ENCODE measurements at regions not wholly inside any gene's neighbourhood (a gene's known extent, or its start where the extent isn't known, plus 50 kb on each side); places are given as distances from the start of the nearest gene placed in this dataset.

- DNase-seq (ENCODE audit: low read depth) = no peak
Observed at GRCh38 chr1:5750186-5751162, 241.8 kb downstream of the NPHP4 start.

DNA sequence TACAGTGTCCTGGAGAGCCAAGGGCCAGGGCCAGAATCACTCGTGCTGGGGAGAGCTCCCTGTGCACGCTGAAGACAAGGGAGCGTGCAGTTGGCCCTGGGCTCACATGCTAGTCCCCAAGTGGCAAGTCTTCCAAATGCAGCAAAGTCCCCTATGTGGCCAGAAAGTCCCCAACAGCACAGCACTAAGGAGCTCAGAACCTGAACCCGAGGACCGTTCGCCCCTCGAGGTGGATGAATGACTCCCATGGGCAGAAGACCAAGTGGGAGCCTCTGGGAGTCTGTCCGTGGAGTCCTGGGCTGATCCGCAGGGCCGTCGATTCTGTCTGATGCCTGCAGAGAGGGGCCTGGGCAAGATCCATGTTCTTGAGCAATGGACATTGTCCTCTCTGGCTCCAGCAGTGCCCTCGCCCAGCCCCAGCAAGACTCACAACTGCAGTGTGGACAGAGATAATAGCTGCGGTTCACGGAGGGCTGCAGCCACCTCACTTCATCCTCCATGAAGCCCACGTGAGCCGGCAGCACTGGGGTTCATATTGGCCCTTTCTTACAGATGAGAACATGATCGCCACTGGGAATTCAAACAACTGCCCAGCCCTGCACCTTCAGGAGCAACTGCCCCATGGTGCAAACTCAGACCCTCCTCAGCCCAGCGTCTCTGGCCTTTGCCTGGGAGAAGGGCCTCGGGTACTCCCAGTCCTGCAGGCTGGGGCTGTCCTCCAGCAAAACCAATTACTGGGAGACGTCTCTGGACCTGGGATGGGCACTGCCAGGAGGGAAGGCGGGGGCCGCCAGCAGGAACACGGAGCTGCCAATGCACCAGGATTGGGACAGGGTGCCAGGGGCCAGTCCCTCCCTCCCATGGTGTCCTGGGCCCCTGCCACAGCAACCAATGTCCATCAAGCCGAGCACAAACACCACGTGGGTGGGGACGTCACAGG lies 243.7 kb downstream of the NPHP4 start:
- no peak for DNase-seq (ENCODE audit: low read depth)

DNA sequence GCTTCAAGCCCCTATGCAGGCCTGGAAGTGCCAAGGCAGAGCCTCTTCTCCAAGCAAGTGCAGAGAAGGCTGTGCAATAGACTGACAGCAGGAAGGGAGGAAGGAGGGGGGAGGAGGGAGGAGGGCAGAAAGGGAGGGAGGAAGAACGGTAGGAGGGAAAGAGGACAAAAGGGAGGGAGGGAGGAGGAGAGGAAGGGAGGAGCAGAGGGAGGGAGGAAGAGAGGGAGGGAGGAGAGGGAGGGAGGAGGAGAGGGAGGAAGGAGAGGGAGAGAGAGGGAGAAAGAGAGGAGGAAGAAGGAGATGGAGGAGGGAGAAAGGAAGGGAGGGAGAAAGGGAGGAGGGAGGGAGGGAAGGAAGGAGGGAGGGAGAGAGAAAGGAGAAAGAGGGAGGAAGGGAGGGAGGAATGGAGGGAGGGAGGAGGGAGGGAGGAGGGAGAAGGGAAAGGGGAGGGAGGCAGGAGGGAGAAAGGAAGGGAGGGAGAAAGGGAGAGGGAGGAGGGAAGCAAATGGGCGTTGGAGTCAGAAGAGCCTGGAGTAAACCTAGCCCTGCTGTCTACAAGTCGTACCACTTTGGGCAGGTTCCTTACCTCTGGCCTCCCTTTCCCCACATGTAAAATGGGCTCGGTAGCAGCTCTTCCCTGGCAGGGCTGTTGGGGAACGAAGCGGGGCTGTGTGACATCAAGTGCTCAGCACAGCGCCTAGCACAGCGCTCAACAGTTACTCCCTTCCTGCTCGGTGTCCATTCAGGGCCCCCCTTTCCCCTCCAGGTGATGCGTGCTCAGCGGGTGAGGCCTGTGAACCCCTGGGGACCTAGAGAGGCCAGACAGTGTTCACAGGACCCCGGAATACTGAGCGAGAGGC lies 244.6 kb downstream of the NPHP4 start:
- DNase-seq (ENCODE audit: low read depth) = no peak

DNA sequence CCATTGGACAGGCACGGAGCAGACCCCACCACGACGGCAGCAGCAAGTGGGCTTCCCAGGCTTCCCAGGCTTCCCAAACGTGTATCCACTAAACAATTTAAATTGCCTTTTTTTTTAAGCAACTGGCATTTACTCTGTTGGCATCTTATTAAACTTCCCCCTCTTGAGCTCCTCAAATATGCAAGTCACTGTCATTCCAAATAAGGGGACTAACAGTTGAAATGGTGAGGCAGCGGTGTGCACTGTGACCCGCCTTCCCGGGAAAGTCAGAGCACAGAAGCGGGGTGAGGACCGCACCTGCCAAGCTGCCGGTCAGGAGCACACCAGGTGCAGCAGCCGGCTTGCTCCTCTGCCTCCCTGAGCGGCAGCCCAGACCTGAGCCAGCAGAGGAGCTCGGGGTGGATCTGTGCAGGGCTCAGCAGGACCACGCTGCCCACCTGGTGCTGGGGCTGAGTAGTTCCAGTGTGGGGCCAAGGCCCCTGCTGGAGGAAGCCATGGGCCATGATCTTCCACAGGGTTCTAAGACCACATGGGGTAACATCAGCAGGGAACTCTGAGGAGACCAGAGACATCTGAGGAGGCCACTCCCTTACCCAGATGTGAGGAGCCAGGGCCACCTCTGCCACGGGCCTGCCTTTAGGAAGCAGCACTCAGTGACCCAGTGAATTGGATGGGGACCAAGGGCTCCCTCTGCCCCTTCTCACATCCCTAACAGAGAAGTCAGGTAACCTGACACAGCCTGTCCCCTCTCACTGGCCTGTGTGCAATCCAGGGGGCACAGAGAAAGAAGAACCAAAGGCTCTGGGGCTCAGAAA lies 245.4 kb downstream of the NPHP4 start:
- no peak for DNase-seq (ENCODE audit: low read depth)

- peak; percentile 4 for DNase-seq (ENCODE audit: low read depth)
Observed at GRCh38 chr1:5745800-5746610, 246.2 kb downstream of the NPHP4 start.

DNA sequence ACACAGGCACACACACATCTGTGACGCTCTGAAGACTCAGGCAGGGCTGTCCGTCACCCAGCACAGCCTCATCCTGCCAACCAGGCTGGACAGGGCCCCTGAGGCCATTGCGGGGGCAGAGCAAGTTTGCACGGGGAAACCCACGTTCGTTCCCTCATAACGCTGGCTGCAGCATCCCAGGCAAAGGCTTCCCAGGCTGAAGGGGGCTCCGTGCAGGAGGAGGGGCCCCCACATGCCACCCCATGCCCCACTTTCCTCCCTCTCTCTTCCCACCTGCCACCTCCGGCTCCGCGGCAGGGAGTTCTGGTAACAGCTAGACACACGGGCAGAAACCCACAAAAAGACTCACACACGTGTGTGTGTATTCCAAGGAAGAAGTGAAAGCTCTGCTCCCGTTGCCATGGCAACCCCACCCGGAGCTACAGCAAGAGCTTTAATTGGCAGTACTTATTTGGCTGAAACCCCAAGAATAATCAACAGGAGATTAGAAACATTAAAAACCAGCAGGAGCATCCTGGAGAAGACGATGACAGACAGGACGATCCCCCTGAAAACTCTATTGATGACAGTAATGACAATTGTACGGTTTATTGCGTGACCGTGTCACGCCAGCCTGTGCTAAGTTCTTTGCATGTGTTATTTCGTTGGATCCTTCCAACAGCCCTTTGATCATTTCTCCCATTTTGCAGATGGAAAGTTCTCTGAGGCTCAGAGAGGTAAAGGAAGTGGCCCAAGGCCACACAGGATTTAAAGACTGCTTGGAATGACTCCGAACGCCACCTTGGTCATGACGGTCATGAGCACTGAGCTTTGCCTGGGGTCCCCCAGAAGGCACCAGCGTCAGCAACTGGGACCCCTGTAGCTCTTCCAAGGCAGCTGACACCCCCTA lies 247.1 kb downstream of the NPHP4 start:
- DNase-seq (ENCODE audit: low read depth) = no peak

- no peak for DNase-seq (ENCODE audit: low read depth)
Observed at GRCh38 chr1:5744341-5744740, 247.9 kb downstream of the NPHP4 start.

- DNase-seq (ENCODE audit: low read depth) = no peak
Observed at GRCh38 chr1:5743435-5744095, 248.7 kb downstream of the NPHP4 start.

DNA sequence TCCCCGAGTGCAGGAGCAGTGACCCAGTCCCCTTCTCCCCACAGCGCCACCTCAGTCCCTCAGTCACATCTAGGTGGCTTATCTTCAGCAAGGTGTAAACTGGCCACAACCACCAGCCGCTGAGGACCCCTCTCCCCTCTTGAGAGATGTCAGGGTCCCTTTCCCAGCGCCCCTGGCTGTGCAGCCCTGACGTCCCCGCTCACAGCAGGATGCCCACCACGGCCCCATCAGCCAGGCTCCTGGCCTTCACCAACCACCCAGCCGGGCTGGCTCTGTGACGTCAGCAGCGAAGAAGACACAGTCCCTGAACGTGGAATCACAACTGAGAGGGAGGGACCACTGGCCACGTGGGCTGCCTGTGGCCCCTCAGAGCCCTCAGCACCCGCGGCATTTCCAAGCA lies 249.4 kb downstream of the NPHP4 start:
- DNase-seq (ENCODE audit: low read depth) = no peak

DNA sequence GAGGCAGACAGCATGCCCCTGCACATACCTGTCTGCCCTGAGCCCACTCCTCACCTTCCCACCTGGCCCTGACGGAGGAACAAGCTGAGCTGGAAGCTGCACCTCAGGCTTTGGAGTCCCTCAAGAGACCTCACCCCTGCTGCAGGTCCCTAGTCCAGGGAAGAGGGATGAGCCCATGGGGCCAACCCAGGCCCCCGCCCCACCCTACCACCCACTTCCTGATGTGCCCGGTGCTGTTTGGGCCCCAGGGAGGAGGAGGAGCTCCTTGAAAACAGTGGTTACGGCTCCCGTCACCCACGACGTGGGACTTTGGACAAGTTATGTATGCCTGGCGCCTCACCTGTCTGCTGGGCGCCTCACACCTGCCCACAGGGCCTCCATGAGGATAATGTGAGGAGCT lies 250.2 kb downstream of the NPHP4 start:
- DNase-seq (ENCODE audit: low read depth) = no peak

DNA sequence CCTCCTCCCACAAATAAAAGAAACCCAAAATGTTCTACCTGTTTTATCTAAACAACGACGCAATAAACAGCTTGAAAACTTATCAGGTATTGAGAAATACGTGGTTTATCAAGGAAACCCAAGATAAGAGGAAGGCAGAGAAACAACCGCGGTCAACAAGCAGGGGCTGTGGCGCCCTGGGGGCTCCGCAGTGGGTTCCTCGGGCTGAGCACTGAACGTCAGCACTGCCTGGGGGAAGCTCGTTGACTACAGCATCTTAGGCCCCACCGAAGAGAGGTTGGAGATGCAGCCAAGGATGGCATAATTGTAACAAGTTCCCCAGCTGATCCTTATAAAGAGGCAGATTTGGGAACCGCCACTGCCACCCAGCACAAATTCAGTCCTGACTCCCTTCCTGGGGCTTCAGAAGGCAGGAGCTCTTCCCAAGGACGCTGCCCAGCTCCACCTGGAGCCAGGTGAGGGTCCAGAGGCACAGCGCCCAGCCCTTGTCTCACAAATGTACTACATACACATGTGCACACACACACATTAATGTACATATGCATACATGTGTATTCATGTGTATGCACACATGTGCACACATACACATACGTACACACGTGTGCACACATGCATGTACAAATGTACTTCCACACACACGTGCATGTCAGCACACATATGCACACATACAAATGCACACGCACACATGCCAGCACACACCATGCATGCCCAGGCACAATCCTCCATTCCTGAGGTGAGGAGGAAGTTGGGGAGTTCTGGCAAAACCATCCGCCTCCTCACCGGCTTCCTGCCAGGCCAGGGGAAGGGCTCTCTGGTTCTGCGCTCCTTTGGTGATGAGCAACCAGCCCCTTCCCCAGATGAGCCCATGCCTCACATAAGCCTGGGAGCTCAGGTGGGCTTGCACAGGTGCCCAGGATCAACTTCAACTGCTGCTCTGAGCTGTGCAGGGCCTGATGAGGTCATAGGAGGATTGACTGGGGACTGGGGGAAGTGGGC lies 251.1 kb downstream of the NPHP4 start:
- DNase-seq (ENCODE audit: low read depth) = no peak

DNA sequence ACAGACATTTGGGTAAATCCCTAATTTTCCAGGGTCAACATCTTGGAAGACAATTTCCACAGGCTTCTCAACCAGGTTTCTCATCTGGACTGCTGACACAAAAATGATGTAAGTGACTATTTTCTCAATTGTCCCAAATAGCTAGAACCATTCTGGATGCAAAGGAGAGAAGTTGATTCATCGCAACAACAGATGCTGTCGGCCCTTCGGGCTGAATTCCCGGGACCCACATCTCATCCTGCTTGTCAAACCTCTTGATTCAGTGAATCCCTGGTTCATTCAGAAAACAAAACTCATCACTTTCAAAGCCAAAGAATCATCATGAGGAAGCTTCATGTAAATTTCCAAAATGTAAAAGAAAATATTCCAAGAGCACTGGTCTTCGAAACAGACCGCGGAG lies 251.8 kb downstream of the NPHP4 start:
- DNase-seq (ENCODE audit: low read depth) = no peak

DNA sequence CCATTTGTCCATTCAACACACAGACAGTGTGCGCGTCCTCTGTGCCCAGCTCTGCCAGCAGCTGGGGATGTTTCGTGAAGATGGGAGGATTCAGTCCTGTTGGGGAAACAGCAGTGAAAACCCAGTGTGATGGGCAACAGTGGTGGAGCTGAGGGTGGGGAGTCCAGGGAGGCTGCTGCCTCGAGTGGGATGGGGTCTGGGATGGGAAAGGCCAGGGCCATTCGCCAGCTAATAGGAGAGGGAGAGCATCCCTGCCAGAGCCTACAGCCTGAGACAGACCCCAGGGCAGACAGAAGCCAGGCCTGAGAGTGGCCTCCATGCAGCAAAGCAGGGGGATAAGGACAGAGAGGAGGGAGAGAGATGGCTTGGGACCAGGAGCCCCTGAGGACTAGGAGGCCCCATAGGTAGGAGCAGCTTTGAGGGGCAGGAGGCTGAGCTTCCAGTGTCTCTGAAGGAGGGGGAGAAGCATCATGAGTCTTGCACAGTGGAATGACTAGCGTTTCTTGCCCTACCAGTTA lies 252.6 kb downstream of the NPHP4 start:
- DNase-seq (ENCODE audit: low read depth) = no peak

GRCh38 chr1:5738911-5739462 lies 253.2 kb downstream of the NPHP4 start:
- no peak for DNase-seq (ENCODE audit: low read depth)

DNA sequence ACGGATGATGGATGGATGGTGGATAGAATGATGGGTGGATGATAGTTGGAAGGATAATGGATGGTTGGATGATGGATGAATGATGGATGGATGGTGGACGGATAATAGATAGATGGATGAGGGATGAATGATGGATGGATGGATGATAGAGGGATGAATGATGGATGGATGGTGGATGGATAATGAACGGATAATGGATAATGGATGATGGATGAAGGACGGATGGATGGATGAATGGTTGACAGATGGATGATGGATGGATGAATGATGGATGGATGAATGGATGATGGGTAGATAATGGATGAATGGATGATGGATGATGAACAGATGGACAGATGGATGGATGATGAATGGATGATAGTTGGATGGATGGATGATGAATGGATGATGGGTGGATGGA lies 255.1 kb downstream of the NPHP4 start:
- DNase-seq (ENCODE audit: low read depth) = no peak

GRCh38 chr1:5734996-5735395 lies 257.2 kb downstream of the NPHP4 start:
- no peak for DNase-seq (ENCODE audit: low read depth)

DNA sequence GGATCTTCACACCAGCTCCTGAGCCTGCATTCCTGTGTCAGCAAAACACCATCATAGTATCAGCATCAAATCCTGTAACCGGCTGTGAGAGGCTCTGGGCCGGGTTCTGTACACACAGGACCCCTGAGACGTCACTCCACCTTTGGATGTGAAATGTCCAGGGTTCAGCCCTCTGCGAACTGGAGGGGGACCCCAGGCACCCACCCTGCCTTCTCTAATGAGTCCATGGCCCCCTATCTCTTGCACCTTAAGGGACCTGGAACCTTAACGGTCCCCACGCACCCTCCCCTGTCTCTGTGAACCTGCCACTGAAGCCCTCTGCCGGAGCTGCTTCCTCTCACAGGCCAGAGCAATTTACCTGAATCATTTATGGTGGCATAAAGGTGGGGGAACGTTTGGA lies 257.8 kb downstream of the NPHP4 start:
- no peak for DNase-seq (ENCODE audit: low read depth)

Measured in GM04504 (cell line).